ENCODE measurements at regions not wholly inside any gene's neighbourhood (a gene's known extent, or its start where the extent isn't known, plus 50 kb on each side); places are given as distances from the start of the nearest gene placed in this dataset.

DNA sequence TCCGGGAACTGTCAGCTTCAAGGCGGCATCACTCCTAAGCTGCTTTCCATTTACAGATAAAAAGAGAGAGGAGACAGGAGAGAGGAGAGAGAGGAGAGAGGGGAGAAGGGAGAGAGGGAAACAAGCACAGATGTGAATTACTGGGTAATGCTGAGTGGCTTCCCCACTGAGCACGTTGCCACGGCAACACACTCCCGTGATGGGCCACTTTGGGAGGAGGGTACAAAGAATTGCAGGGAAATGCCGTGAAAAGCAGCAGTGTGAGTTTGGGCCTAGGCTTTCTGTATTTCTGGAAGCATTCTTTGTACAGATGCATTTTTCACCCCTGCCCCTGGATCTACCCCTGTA, 128.0 kb upstream of the IRF2BP2 start:
- Histone ChIP-seq H3K36me3 (no peaks in the 10 kb centered on the region), H3K4me3 (no peak overlapping the region), H3K27ac (no peak overlapping the region), H3K27me3 (no peaks in the 10 kb centered on the region), H3K9me3 (no peaks in the 10 kb centered on the region), H3K4me1 (no peaks in the 10 kb centered on the region)
- intact Hi-C loops (cut with DNase I; ENCODE audit: low total_unique reads): no loop called here
- no peak for DNase-seq (ENCODE audit: low spot score in 2 of 2)
- TF ChIP-seq, protein P1, sequence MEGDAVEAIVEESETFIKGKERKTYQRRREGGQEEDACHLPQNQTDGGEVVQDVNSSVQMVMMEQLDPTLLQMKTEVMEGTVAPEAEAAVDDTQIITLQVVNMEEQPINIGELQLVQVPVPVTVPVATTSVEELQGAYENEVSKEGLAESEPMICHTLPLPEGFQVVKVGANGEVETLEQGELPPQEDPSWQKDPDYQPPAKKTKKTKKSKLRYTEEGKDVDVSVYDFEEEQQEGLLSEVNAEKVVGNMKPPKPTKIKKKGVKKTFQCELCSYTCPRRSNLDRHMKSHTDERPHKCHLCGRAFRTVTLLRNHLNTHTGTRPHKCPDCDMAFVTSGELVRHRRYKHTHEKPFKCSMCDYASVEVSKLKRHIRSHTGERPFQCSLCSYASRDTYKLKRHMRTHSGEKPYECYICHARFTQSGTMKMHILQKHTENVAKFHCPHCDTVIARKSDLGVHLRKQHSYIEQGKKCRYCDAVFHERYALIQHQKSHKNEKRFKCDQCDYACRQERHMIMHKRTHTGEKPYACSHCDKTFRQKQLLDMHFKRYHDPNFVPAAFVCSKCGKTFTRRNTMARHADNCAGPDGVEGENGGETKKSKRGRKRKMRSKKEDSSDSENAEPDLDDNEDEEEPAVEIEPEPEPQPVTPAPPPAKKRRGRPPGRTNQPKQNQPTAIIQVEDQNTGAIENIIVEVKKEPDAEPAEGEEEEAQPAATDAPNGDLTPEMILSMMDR (IDR thresholded peaks at IDR 0.05): no peak
- TF ChIP-seq POLR2A (IDR thresholded peaks at IDR 0.05) (no peak), POLR2AphosphoS5 (IDR thresholded peaks at IDR 0.05) (no peak)

DNA sequence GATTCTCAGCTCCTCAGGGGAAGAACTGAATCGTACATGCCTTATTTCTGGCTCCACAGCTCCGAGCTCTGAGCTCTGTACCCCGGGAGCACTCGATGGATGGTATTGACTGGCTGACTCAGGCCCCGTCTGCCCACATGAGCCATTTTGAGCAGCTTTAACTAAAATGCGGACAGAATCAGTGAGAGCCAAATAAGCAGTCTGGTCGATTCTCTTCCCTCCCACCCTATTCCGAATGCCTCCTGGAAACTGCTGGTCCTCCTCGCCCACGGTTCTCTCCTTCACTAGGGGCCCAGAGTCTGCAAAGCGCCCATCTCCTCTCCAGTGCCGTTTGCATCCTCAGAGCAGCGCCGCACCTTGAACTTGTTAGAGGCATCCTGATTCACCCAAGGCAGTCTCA, 125.9 kb upstream of the IRF2BP2 start:
- DNase-seq (ENCODE audit: low spot score in 2 of 2): no peak
- TF ChIP-seq POLR2A (IDR thresholded peaks at IDR 0.05) (no peak), POLR2AphosphoS5 (IDR thresholded peaks at IDR 0.05) (no peak)
- TF ChIP-seq, protein P1 (IDR thresholded peaks at IDR 0.05): no peak
- H3K36me3 ChIP-seq: no peaks in the 10 kb centered on the region
- no peak overlapping the region for H3K4me3 ChIP-seq
- no peaks in the 10 kb centered on the region for H3K27me3 ChIP-seq
- H3K4me1 ChIP-seq: no peaks in the 10 kb centered on the region
- intact Hi-C loops (cut with DNase I; ENCODE audit: low total_unique reads): no loop called here
- H3K9me3 ChIP-seq: no peaks in the 10 kb centered on the region
- no peak overlapping the region for H3K27ac ChIP-seq

DNA sequence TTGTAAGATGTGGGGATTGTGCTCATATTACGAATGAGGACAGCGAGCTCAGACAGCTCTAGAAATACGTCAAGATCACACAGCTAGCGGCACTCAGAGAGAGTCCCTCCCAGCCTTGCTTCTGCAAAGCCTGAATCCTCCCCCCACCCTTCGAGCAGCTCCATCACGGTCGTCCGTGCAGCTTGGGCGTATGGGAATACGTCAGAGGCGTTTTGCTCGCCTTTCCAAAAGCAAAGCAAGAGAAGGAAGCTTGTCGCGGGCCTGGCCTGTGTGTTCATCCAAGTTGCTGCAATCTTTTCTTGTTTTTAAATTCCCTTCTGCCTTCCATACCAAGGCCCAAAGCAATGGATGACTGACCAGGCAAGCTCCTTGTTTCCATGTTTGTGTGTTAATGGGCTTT, 125.5 kb upstream of the IRF2BP2 start:
- Histone ChIP-seq H3K36me3 (no peaks in the 10 kb centered on the region), H3K27me3 (no peaks in the 10 kb centered on the region), H3K4me3 (no peak overlapping the region), H3K9me3 (no peaks in the 10 kb centered on the region), H3K27ac (no peak overlapping the region), H3K4me1 (no peaks in the 10 kb centered on the region)
- DNase-seq (ENCODE audit: low spot score in 2 of 2): no peak
- TF ChIP-seq POLR2A (IDR thresholded peaks at IDR 0.05): no peak
- intact Hi-C loops (cut with DNase I; ENCODE audit: low total_unique reads): no loop called here

DNA sequence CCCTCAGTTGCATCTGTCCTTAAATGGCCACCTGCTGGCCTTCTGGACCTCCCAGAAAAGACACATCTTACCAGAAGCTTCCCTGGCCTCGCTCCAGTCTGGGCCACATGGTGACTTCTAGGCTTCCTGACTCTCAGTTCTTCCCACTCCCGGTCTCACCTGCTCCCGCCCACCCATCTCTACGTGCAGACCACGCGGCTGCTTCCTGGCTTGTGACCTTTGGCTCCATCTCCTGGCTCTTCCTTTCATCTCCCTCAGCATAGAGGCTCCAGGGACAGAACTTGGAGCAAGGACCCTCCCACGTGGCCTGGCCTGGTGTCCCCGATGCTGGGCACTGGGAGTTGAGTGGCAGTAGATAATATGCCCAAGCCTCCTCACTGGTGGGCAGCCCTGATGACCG, 124.9 kb upstream of the IRF2BP2 start:
- Histone ChIP-seq H3K4me3 (no peak overlapping the region), H3K4me1 (no peaks in the 10 kb centered on the region), H3K27me3 (no peaks in the 10 kb centered on the region), H3K36me3 (no peaks in the 10 kb centered on the region), H3K27ac (no peak overlapping the region), H3K9me3 (no peaks in the 10 kb centered on the region)
- intact Hi-C loops (cut with DNase I; ENCODE audit: low total_unique reads): no loop called here
- TF ChIP-seq POLR2A (IDR thresholded peaks at IDR 0.05) (no peak), POLR2AphosphoS5 (IDR thresholded peaks at IDR 0.05) (no peak)
- TF ChIP-seq, protein P1 (IDR thresholded peaks at IDR 0.05): no peak
- no peak for DNase-seq (ENCODE audit: low spot score in 2 of 2)

DNA sequence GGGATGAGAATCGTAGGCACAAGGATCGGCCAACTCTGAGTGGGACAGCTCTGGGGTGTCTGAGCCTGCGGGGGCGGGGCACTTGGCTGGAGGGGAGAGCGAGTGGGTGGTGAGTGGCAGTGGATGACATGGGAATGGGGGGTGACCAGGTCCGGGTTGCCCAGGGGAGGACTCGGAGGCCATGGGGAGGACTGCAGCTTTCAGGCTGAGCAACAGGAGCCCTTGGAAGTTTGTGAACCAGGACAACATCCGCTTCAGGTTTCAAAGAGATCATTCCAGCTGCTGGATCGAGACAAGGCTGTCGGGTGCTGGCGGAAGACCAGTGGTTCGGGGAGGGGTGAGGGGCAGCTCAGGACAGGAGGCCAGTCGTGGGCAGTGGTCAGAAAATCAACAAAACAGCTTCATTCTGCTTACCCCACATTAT, 124.4 kb upstream of the IRF2BP2 start:
- Histone ChIP-seq H3K27me3 (no peaks in the 10 kb centered on the region), H3K4me3 (no peak overlapping the region), H3K27ac (no peak overlapping the region), H3K4me1 (no peaks in the 10 kb centered on the region), H3K9me3 (no peaks in the 10 kb centered on the region), H3K36me3 (no peaks in the 10 kb centered on the region)
- TF ChIP-seq POLR2AphosphoS5 (IDR thresholded peaks at IDR 0.05): no peak
- TF ChIP-seq, protein P1 (IDR thresholded peaks at IDR 0.05): no peak
- TF ChIP-seq POLR2A (IDR thresholded peaks at IDR 0.05): no peak
- intact Hi-C loops (cut with DNase I; ENCODE audit: low total_unique reads): no loop called here
- no peak for DNase-seq (ENCODE audit: low spot score in 2 of 2)

DNA sequence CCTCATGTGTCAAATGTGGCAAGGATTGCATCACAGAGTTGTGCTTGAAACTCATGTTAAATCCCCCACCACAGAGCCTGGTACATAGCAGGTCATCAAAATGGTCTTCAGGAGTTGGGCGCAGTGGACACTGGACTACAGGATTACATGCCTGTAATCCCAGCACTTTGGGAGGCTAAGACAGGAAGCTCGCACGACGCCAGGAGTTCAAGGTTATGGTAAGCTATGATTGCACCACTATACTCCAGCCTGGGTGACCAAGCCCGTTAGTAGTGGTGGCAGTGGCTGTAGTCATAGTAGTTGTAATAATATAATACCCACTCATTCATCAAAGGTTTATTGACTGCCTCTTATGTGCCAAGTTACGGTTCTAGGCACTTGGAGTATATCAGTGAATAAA, 123.4 kb upstream of the IRF2BP2 start:
- Histone ChIP-seq H3K27me3 (no peaks in the 10 kb centered on the region), H3K4me3 (no peak overlapping the region), H3K9me3 (no peaks in the 10 kb centered on the region), H3K36me3 (no peaks in the 10 kb centered on the region), H3K27ac (no peak overlapping the region), H3K4me1 (no peaks in the 10 kb centered on the region)
- no peak for DNase-seq (ENCODE audit: low spot score in 2 of 2)
- intact Hi-C loops (cut with DNase I; ENCODE audit: low total_unique reads): no loop called here
- TF ChIP-seq, protein P1 (IDR thresholded peaks at IDR 0.05): no peak
- TF ChIP-seq POLR2A (IDR thresholded peaks at IDR 0.05) (no peak), POLR2AphosphoS5 (IDR thresholded peaks at IDR 0.05) (no peak)

Measured in breast epithelium (tissue), 4 donors.